ENCODE measurements at regions not wholly inside any gene's neighbourhood (a gene's known extent, or its start where the extent isn't known, plus 50 kb on each side); places are given as distances from the start of the nearest gene placed in this dataset.

DNA sequence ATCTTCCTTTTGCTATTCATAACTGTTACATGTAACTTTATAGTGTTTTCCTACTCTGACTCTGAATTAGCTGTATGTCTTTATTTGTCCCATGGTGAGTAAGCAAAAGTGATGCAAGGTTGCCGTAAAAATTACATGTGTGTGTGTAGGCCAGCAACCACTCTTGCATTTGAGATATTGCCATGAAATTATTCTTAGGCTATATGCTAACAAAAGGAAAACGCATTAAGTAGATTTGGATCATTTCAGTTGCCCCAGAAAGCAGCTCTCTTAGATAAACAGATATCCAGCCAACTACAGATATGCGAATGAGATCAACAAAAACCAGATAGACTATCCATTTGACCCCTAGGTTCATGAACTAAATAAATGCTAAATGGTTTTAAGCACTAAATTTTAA lies 73.6 kb downstream of the CYLC2 start:
- H3K27ac ChIP-seq (ENCODE audit: low read depth, low read length, poor library complexity, severe bottlenecking), result no peak overlapping the region
- no peaks in the 10 kb centered on the region for H3K27me3 ChIP-seq (ENCODE audit: insufficient read depth, low read length)
- H3K4me3 ChIP-seq (ENCODE audit: low read depth, low read length, poor library complexity, severe bottlenecking), result no peak overlapping the region
- no peaks in the 10 kb centered on the region for H3K4me1 ChIP-seq (ENCODE audit: insufficient read depth, low read length, severe bottlenecking)
- H3K79me2 ChIP-seq (ENCODE audit: insufficient read depth, low read length), result no peaks in the 10 kb centered on the region
- no peak overlapping the region for H2AFZ ChIP-seq (ENCODE audit: low read length)
- no peaks in the 10 kb centered on the region for H3F3A ChIP-seq (ENCODE audit: insufficient read depth, low read length)
- no peaks in the 10 kb centered on the region for H4K20me1 ChIP-seq (ENCODE audit: insufficient read depth, low read length)
- no peak overlapping the region for H3K9ac ChIP-seq (ENCODE audit: low read length)
- H3K4me2 ChIP-seq (ENCODE audit: low read length), result no peak overlapping the region
- H3K36me3 ChIP-seq (ENCODE audit: insufficient read depth, low read length), result no peaks in the 10 kb centered on the region
- H3K9me2 ChIP-seq (ENCODE audit: low read depth, low read length), result no peaks in the 10 kb centered on the region
- no peak for TF ChIP-seq EZH2 (IDR thresholded peaks at IDR 0.05; ENCODE audit: borderline replicate concordance, low read length)
- TF ChIP-seq, protein P1, sequence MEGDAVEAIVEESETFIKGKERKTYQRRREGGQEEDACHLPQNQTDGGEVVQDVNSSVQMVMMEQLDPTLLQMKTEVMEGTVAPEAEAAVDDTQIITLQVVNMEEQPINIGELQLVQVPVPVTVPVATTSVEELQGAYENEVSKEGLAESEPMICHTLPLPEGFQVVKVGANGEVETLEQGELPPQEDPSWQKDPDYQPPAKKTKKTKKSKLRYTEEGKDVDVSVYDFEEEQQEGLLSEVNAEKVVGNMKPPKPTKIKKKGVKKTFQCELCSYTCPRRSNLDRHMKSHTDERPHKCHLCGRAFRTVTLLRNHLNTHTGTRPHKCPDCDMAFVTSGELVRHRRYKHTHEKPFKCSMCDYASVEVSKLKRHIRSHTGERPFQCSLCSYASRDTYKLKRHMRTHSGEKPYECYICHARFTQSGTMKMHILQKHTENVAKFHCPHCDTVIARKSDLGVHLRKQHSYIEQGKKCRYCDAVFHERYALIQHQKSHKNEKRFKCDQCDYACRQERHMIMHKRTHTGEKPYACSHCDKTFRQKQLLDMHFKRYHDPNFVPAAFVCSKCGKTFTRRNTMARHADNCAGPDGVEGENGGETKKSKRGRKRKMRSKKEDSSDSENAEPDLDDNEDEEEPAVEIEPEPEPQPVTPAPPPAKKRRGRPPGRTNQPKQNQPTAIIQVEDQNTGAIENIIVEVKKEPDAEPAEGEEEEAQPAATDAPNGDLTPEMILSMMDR (IDR thresholded peaks at IDR 0.05; ENCODE audit: low read length), result no peak
- H3K9me3 ChIP-seq (ENCODE audit: low read length), result no peaks in the 10 kb centered on the region

DNA sequence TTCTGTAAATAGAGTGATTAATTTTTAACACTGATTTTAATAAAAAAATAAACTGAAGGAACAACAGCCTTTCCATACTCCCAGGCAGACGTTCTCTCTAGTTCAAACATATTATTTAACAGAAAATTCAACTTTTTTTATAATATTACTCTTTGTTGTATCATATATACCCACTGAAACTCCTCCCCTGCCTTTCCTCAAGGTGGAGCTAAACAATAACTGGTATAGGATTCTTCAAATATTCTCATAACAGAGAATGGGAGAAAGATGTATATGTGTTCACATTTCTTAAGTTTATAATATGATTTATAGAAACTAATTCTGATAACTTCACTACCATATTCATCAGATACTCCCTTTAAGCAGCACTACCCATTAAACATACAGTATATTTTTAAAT lies 83.4 kb downstream of the CYLC2 start:
- Histone ChIP-seq H2AFZ (ENCODE audit: low read length) (no peak overlapping the region), H3K4me3 (ENCODE audit: low read depth, low read length, poor library complexity, severe bottlenecking) (no peak overlapping the region), H3K4me2 (ENCODE audit: low read length) (no peak overlapping the region), H3K4me1 (ENCODE audit: insufficient read depth, low read length, severe bottlenecking) (no peaks in the 10 kb centered on the region), H3K36me3 (ENCODE audit: insufficient read depth, low read length) (no peaks in the 10 kb centered on the region), H3K9ac (ENCODE audit: low read length) (no peak overlapping the region), H3K9me2 (ENCODE audit: low read depth, low read length) (no peaks in the 10 kb centered on the region), H3K79me2 (ENCODE audit: insufficient read depth, low read length) (no peaks in the 10 kb centered on the region), H3K27me3 (ENCODE audit: insufficient read depth, low read length) (no peaks in the 10 kb centered on the region), H3K9me3 (ENCODE audit: low read length) (no peaks in the 10 kb centered on the region), H3F3A (ENCODE audit: insufficient read depth, low read length) (no peaks in the 10 kb centered on the region), H3K27ac (ENCODE audit: low read depth, low read length, poor library complexity, severe bottlenecking) (no peak overlapping the region), H4K20me1 (ENCODE audit: insufficient read depth, low read length) (no peaks in the 10 kb centered on the region)
- TF ChIP-seq EZH2 (IDR thresholded peaks at IDR 0.05; ENCODE audit: borderline replicate concordance, low read length), result no peak
- TF ChIP-seq, protein P1 (IDR thresholded peaks at IDR 0.05; ENCODE audit: low read length), result no peak

DNA sequence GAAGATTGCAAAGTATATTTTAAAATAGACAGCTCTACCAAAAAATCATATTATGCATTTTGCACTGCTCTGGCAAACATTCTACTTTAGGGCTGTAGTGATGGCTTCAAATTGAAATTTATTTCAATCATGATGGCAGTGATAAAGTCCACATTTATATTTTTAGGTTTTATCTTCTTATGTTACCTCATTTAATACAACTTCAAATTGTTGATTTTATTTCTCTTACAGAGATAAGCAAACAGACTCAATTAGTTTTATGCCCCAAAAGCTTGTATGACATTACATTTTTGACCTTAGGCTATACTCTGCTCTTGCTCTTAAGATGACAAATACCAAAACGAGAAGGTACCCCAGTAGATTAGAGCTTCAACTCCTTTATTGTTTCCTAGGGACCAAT lies 87.4 kb downstream of the CYLC2 start:
- H3K9me2 ChIP-seq (ENCODE audit: low read depth, low read length), result no peaks in the 10 kb centered on the region
- no peaks in the 10 kb centered on the region for H3K36me3 ChIP-seq (ENCODE audit: insufficient read depth, low read length)
- H3K4me3 ChIP-seq (ENCODE audit: low read depth, low read length, poor library complexity, severe bottlenecking), result no peak overlapping the region
- H3K4me2 ChIP-seq (ENCODE audit: low read length), result no peak overlapping the region
- H3K4me1 ChIP-seq (ENCODE audit: insufficient read depth, low read length, severe bottlenecking), result no peaks in the 10 kb centered on the region
- no peaks in the 10 kb centered on the region for H3K79me2 ChIP-seq (ENCODE audit: insufficient read depth, low read length)
- no peak overlapping the region for H3K9ac ChIP-seq (ENCODE audit: low read length)
- no peak overlapping the region for H3K27ac ChIP-seq (ENCODE audit: low read depth, low read length, poor library complexity, severe bottlenecking)
- no peaks in the 10 kb centered on the region for H3F3A ChIP-seq (ENCODE audit: insufficient read depth, low read length)
- no peak overlapping the region for H2AFZ ChIP-seq (ENCODE audit: low read length)
- no peaks in the 10 kb centered on the region for H4K20me1 ChIP-seq (ENCODE audit: insufficient read depth, low read length)
- TF ChIP-seq, protein P1 (IDR thresholded peaks at IDR 0.05; ENCODE audit: low read length), result no peak
- TF ChIP-seq EZH2 (IDR thresholded peaks at IDR 0.05; ENCODE audit: borderline replicate concordance, low read length), result no peak
- no peaks in the 10 kb centered on the region for H3K27me3 ChIP-seq (ENCODE audit: insufficient read depth, low read length)
- H3K9me3 ChIP-seq (ENCODE audit: low read length), result no peaks in the 10 kb centered on the region
